Natural killer cell (primary cell): ENCODE measurements at regions not wholly inside any gene's neighbourhood (a gene's known extent, or its start where the extent isn't known, plus 50 kb on each side); places are given as distances from the start of the nearest gene placed in this dataset.

Experiments used
- ATAC-seq, 3 donors: fragments of 150-1000 bp in 2 of 3; fragments of 200-7000 bp in 1 of 3; cut with Tn5 transposase; 1 replicate in 1 of 3; 2 replicates in 2 of 3; pipeline ENCODE4 v1.10.0; 2021; ENCODE audit warnings: mild to moderate bottlenecking in 2 of 3, moderate library complexity in 2 of 3
- DNase-seq, 2 donors: peaks; one replicate each; pipeline versions ENCODE4 v3.0.0 to v3.0.0-alpha.2; 2013 to 2021; ENCODE audit warnings: mixed read lengths in 1 of 2
- H3K27ac ChIP-seq: one replicate; pipeline ENCODE4 v1.5.1; 2013; ENCODE audit warnings: mild to moderate bottlenecking, low read length
- H3K27me3 ChIP-seq: one replicate; pipeline ENCODE4 v1.6.1; 2013; ENCODE audit warnings: low read length; ENCODE audit not compliant: control insufficient read depth, insufficient read depth
- H3K36me3 ChIP-seq: one replicate; pipeline ENCODE4 v1.6.1; 2013; ENCODE audit warnings: low read length; ENCODE audit not compliant: control insufficient read depth, insufficient read depth
- H3K4me1 ChIP-seq: one replicate; pipeline ENCODE4 v1.6.1; 2013; ENCODE audit warnings: low read length; ENCODE audit not compliant: control insufficient read depth, insufficient read depth
- H3K4me3 ChIP-seq: one replicate; pipeline ENCODE4 v1.5.1; 2013; ENCODE audit warnings: low read length
- H3K9me3 ChIP-seq: one replicate; pipeline ENCODE4 v1.6.1; 2013; ENCODE audit warnings: low read length; ENCODE audit not compliant: control insufficient read depth, insufficient read depth
- H3K27ac Mint-ChIP-seq, 2 donors: one replicate each; pipeline ENCODE4 v1.8.0; 2022; ENCODE audit warnings: mild to moderate bottlenecking in 2 of 2, mixed read lengths in 2 of 2, moderate library complexity in 1 of 2
- H3K27me3 Mint-ChIP-seq, 2 donors: one replicate each; pipeline ENCODE4 v1.8.0; 2022; ENCODE audit warnings: low read depth in 2 of 2, mixed read lengths in 2 of 2
- H3K36me3 Mint-ChIP-seq: one replicate; pipeline ENCODE4 v1.8.0; 2022; ENCODE audit warnings: mixed read lengths
- H3K4me1 Mint-ChIP-seq, 2 donors: one replicate each; pipeline ENCODE4 v1.8.0; 2022; ENCODE audit warnings: mixed read lengths in 2 of 2
- H3K4me3 Mint-ChIP-seq: one replicate; pipeline ENCODE4 v1.8.0; 2022; ENCODE audit warnings: mild to moderate bottlenecking, moderate library complexity, mixed read lengths
- H3K9me3 Mint-ChIP-seq, 2 donors: one replicate each; pipeline ENCODE4 v1.8.0; 2022; ENCODE audit warnings: mixed read lengths in 2 of 2
- WGBS: methylation state at CpG from one replicate; pipeline ENCODE4 v1.1.7; 2013; ENCODE audit warnings: missing lambda C conversion rate; ENCODE audit not compliant: insufficient coverage; 5-methylcytosine and 5-hydroxymethylcytosine counted together
- intact Hi-C: fragments of 100-400 bp; cut with micrococcal nuclease; formaldehyde crosslinking; loops from one replicate; pipeline ENCODE4 v1.14.2; 2022
- TF ChIP-seq, protein P1 (sequence below): fragments of 200-600 bp; IDR thresholded peaks from one replicate; pipeline ENCODE4 v1.8.0; 2022; ENCODE audit warnings: antibody characterized with exemption

DNA sequence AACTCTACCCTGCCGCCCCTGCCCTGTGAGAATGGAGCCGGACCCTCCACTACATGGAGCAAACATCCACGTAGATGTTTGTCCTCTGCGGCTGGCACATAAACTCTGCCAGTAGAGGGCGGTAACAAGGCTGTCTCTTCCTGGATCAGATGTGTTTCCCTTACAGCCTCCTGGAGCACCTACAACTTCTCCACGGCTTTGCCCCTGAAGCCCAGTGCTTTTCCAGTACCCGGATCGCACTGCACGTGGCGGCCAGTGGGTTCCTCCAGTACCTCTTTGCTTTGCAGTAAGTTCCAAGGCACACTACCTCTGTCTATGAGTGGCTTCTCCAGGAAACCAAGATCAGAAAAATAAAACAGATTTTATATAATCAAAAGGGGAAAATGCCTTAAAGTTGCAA is 651.3 kb downstream of the DCDC2C start:
- 57% methylated on average over 10 of the region's 10 CpGs for WGBS
- H3K9me3 Mint-ChIP-seq, result peaks cover 5 to 10% of the 10 kb centered on the region in 2 donors
- H3K27ac Mint-ChIP-seq, result no peak overlapping the region
- no peak overlapping the region for H3K4me3 Mint-ChIP-seq
- DNase-seq (no peak), ATAC-seq (no peak)
- Histone ChIP-seq H3K36me3 (no peaks in the 10 kb centered on the region), H3K4me1 (no peaks in the 10 kb centered on the region), H3K4me3 (no peak overlapping the region), H3K9me3 (no peaks in the 10 kb centered on the region), H3K27ac (no peak overlapping the region), H3K27me3 (no peaks in the 10 kb centered on the region)
- H3K4me1 Mint-ChIP-seq, result no peaks in the 10 kb centered on the region
- TF ChIP-seq, protein P1, sequence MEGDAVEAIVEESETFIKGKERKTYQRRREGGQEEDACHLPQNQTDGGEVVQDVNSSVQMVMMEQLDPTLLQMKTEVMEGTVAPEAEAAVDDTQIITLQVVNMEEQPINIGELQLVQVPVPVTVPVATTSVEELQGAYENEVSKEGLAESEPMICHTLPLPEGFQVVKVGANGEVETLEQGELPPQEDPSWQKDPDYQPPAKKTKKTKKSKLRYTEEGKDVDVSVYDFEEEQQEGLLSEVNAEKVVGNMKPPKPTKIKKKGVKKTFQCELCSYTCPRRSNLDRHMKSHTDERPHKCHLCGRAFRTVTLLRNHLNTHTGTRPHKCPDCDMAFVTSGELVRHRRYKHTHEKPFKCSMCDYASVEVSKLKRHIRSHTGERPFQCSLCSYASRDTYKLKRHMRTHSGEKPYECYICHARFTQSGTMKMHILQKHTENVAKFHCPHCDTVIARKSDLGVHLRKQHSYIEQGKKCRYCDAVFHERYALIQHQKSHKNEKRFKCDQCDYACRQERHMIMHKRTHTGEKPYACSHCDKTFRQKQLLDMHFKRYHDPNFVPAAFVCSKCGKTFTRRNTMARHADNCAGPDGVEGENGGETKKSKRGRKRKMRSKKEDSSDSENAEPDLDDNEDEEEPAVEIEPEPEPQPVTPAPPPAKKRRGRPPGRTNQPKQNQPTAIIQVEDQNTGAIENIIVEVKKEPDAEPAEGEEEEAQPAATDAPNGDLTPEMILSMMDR, result no peak
- intact Hi-C loops, result no loop called here
- no peaks in the 10 kb centered on the region for H3K36me3 Mint-ChIP-seq
- H3K27me3 Mint-ChIP-seq, result no peaks in the 10 kb centered on the region

DNA sequence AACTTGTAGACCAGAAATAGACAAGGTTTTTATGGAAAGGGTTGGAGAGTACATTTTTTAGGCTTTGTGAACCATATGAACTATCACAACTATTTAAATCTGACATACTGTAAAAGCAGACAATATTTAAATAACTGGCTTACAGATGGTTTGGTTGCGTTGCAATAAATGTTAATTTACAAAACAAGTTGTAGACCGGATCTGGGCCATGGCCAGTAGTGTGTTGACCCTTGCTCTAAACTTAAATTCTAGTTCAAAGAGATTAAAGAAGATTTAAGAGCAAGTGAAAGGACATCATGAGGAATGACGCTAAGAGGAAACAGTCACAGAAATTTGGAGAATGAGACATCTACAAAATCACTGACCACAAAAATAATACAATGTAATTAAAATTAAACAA is 652.7 kb downstream of the DCDC2C start:
- Mint-ChIP-seq H3K27ac (no peak overlapping the region), H3K27me3 (no peaks in the 10 kb centered on the region), H3K36me3 (no peaks in the 10 kb centered on the region), H3K9me3 (peaks cover 2 to 10% of the 10 kb centered on the region in 2 donors), H3K4me3 (no peak overlapping the region), H3K4me1 (no peaks in the 10 kb centered on the region)
- Histone ChIP-seq H3K27ac (no peak overlapping the region), H3K27me3 (no peaks in the 10 kb centered on the region), H3K9me3 (no peaks in the 10 kb centered on the region), H3K4me1 (no peaks in the 10 kb centered on the region), H3K36me3 (no peaks in the 10 kb centered on the region), H3K4me3 (no peak overlapping the region)
- TF ChIP-seq, protein P1, result no peak
- ATAC-seq, result no peak
- intact Hi-C loops, result no loop called here
- WGBS, result 89% methylated on average over 2 of the region's 3 CpGs
- no peak for DNase-seq

DNA sequence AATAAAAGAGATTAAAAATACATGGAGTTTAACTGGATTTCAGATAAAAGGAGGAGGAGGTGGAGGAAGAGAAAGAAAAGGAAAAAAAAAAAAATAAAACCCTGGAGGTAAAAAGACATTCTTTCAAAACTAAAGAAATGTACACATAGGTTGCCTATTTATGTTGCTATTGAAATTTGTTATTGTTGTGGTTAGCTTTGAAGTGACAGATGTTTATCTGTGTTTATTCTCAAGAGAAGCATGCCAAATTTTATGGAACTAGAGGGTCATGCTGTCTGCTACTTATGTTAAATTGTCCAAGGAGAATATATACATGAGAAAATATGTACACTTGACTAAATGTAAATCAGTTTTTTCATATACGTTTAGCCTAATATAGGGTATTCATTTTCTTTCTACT is 653.2 kb downstream of the DCDC2C start:
- Mint-ChIP-seq H3K36me3 (no peaks in the 10 kb centered on the region), H3K27me3 (no peaks in the 10 kb centered on the region), H3K4me1 (no peaks in the 10 kb centered on the region), H3K4me3 (no peak overlapping the region), H3K27ac (no peak overlapping the region), H3K9me3 (peaks cover 5 to 8% of the 10 kb centered on the region in 2 donors)
- Histone ChIP-seq H3K4me3 (no peak overlapping the region), H3K27me3 (no peaks in the 10 kb centered on the region), H3K27ac (no peak overlapping the region), H3K4me1 (no peaks in the 10 kb centered on the region), H3K9me3 (no peaks in the 10 kb centered on the region), H3K36me3 (no peaks in the 10 kb centered on the region)
- intact Hi-C loops, result no loop called here
- TF ChIP-seq, protein P1, result no peak
- no peak for DNase-seq
- ATAC-seq, result no peak
- WGBS, result no CpG with 5 or more reads among the region's 1 CpG

DNA sequence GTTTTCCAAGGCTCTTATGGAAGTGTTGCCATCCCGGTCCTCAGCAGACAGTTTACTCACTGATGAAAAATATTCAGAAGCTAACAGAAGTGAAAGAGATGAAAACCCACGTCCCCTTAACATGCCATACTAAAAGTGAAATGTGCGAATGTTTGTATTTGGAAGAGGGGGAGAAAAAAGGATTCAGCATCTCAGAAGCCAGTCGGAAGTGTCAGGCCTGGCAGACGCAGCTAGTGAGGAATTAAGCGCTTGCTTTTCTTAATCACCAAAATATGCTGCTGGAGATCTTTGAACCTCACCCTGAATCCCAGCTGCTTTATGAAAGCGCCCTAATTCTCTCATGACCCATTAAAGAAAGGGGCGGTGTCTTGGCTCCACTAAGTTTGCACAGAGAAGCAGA is 653.7 kb downstream of the DCDC2C start:
- Mint-ChIP-seq H3K4me1 (no peaks in the 10 kb centered on the region), H3K9me3 (peaks cover 3 to 4% of the 10 kb centered on the region in 2 donors), H3K4me3 (no peak overlapping the region), H3K36me3 (no peaks in the 10 kb centered on the region), H3K27ac (no peak overlapping the region), H3K27me3 (no peaks in the 10 kb centered on the region)
- TF ChIP-seq, protein P1, result no peak
- H3K4me3 ChIP-seq, result no peak overlapping the region
- intact Hi-C loops, result no loop called here
- H3K27ac ChIP-seq, result no peak overlapping the region
- H3K4me1 ChIP-seq, result no peaks in the 10 kb centered on the region
- no peaks in the 10 kb centered on the region for H3K27me3 ChIP-seq
- H3K9me3 ChIP-seq, result no peaks in the 10 kb centered on the region
- no peak for ATAC-seq
- WGBS, result 92% methylated on average over 7 of the region's 8 CpGs
- H3K36me3 ChIP-seq, result no peaks in the 10 kb centered on the region
- no peak for DNase-seq
